K562 (cell line): ENCODE measurements at regions not wholly inside any gene's neighbourhood (a gene's known extent, or its start where the extent isn't known, plus 50 kb on each side); places are given as distances from the start of the nearest gene placed in this dataset.

Experiments used
- ATAC-seq: fragments of 200-7000 bp; cut with Tn5 transposase; 3 replicates; pipeline ENCODE4 v1.9.1; 2020; ENCODE audit warnings: moderate library complexity
- BruUV-seq: library from RNA; stranded (reverse); fragments of 400-500 nt; replicated peaks from 2 replicates; lab custom pipeline; 2021; lab: Mats Ljungman, UMichigan
- CTCF ChIA-PET: fragments of 300-600 bp; formaldehyde crosslinking; extraction: SDS; loops from one replicate; lab custom pipeline; 2021; ENCODE audit warnings: low intra/inter-chr PET ratio; lab: Yijun Ruan, JAX
- POLR2A ChIA-PET: fragments of 300-600, 350-650 bp; sonication (Branson Sonifier 250); formaldehyde crosslinking; extraction: SDS; loops from one replicate; lab custom pipeline; 2021; ENCODE audit warnings: antibody characterized with exemption, inconsistent platforms; lab: Yijun Ruan, JAX
- DNase-seq, 4 experiments: peaks; one replicate each; pipeline versions ENCODE4 v3.0.0 to v3.0.0-alpha.2; 2011 to 2018; ENCODE audit warnings: low spot score in 3 of 4, mixed read lengths in 3 of 4; ENCODE audit errors: extremely low read depth in 1 of 4
- FAIRE-seq: peaks from 2 replicates; lab custom pipeline; 2011; peaks lifted over from hg19 to GRCh38; lab: Jason Lieb, UNC
- H2AFZ ChIP-seq: 2 replicates; pipeline ENCODE4 v1.6.0; 2011; ENCODE audit warnings: low read depth, low read length, control low read depth, inconsistent platforms
- H3K27ac ChIP-seq: fragments of 200-600 bp; 3 replicates; pipeline ENCODE4 v1.8.0; 2011; ENCODE audit warnings: low read depth, mild to moderate bottlenecking, control low read depth, inconsistent platforms, low read length, moderate library complexity, mixed read lengths; ENCODE audit errors: extremely low read depth
- H3K27me3 ChIP-seq, 2 experiments: fragments of 300-600 bp in 1 of 2; 2 replicates in 1 of 2; 3 replicates in 1 of 2; pipeline versions ENCODE4 v1.6.0 to v1.8.0; 2011; ENCODE audit warnings: inconsistent platforms in 2 of 2, low read length in 2 of 2, mild to moderate bottlenecking in 1 of 2, mixed read lengths in 1 of 2, moderate library complexity in 1 of 2; ENCODE audit not compliant: control insufficient read depth in 2 of 2, insufficient read depth in 2 of 2
- H3K36me3 ChIP-seq: fragments of 300-600 bp; 3 replicates; pipeline ENCODE4 v1.8.0; 2011; ENCODE audit warnings: mild to moderate bottlenecking, low read length, inconsistent platforms; ENCODE audit not compliant: control insufficient read depth, insufficient read depth
- H3K4me1 ChIP-seq, 2 experiments: fragments of 200-600 bp in 1 of 2; replicated peaks in 1 of 2; 2 replicates in 1 of 2; 3 replicates in 1 of 2; pipeline versions ENCODE4 v1.5.1 to v1.8.0; 2011; ENCODE audit warnings: inconsistent platforms in 2 of 2, low read length in 2 of 2, mild to moderate bottlenecking in 1 of 2, mixed read lengths in 1 of 2, moderate library complexity in 1 of 2; ENCODE audit not compliant: control insufficient read depth in 2 of 2, insufficient read depth in 2 of 2
- H3K4me2 ChIP-seq: 2 replicates; pipeline ENCODE4 v1.6.1; 2011; ENCODE audit warnings: low read length, control low read depth, inconsistent platforms, mixed read lengths; ENCODE audit not compliant: insufficient read depth
- H3K4me3 ChIP-seq: fragments of 200-600 bp; sonication (generic), shearing (Covaris generic); 2 replicates; pipeline ENCODE4 v1.5.1; 2016; ENCODE audit warnings: control low read depth, inconsistent platforms
- H3K79me2 ChIP-seq: fragments of 200-600 bp; 3 replicates; pipeline ENCODE4 v1.8.0; 2011; ENCODE audit warnings: low read length, inconsistent platforms; ENCODE audit not compliant: control insufficient read depth, insufficient read depth
- H3K9ac ChIP-seq, 2 experiments: 2 replicates each; pipeline versions ENCODE4 v1.6.0 to v1.6.1; 2011; ENCODE audit warnings: low read depth in 2 of 2, low read length in 2 of 2, control low read depth in 1 of 2, inconsistent platforms in 1 of 2, mild to moderate bottlenecking in 1 of 2, mixed read lengths in 1 of 2; ENCODE audit not compliant: insufficient read depth in 1 of 2
- H3K9me1 ChIP-seq: one replicate; pipeline ENCODE4 v1.6.0; 2011; ENCODE audit warnings: inconsistent platforms, mild to moderate bottlenecking, low read length, moderate library complexity; ENCODE audit not compliant: control insufficient read depth, insufficient read depth
- H3K9me3 ChIP-seq: replicated peaks from 2 replicates; pipeline ENCODE4 v1.5.1; 2011; ENCODE audit warnings: low read depth, low read length, inconsistent platforms; ENCODE audit not compliant: control insufficient read depth, insufficient read depth
- H4K20me1 ChIP-seq: replicated peaks from 2 replicates; pipeline ENCODE4 v1.6.1; 2011; ENCODE audit warnings: low read length, inconsistent platforms, mixed read lengths; ENCODE audit not compliant: control insufficient read depth, insufficient read depth
- CEBPB ChIP-seq: fragments of 450-650 bp; IDR thresholded peaks from 2 replicates; pipeline ENCODE4 v1.6.1; 2016; ENCODE audit warnings: missing genetic modification characterization, missing compliant biosample characterization
- CEBPG ChIP-seq, 3 experiments: fragments of 200-800 bp in 1 of 3; sonication (Bioruptor generic) in 1 of 3; sonication (generic) in 1 of 3; formaldehyde crosslinking in 1 of 3; IDR thresholded peaks in 2 of 3; conservative IDR thresholded peaks in 1 of 3; 2 replicates each; pipeline versions ENCODE4 v1.6.1 to v1.8.0; 2016 to 2022; ENCODE audit warnings: missing compliant biosample characterization in 2 of 3, missing genetic modification characterization in 2 of 3, mild to moderate bottlenecking in 1 of 3, missing genetic modification reagents in 1 of 3
- THRA ChIP-seq: fragments of 450-650 bp; IDR thresholded peaks from 2 replicates; pipeline ENCODE4 v1.6.1; 2017; ENCODE audit warnings: mild to moderate bottlenecking, moderate library complexity
- ZNF133 ChIP-seq: fragments of 250-450 bp; sonication (Bioruptor Pico); IDR thresholded peaks from 2 replicates; pipeline ENCODE4 v1.4.0; 2020; ENCODE audit warnings: mild to moderate bottlenecking
- WGBS: fragments of 100-300 bp; shearing (Covaris generic); methylation state at CpG from one replicate; pipeline ENCODE4 v1.1.6; 2016; ENCODE audit warnings: low coverage, mixed read lengths; ENCODE audit not compliant: insufficient coverage; ENCODE audit errors: missing lambda C conversion rate; 5-methylcytosine and 5-hydroxymethylcytosine counted together
- in situ Hi-C: fragments of 300-500 bp; cut with MboI; formaldehyde crosslinking; loops from 4 replicates; pipeline ENCODE4 v1.15.0; 2018; ENCODE audit warnings: inconsistent platforms, mixed read lengths
- intact Hi-C: fragments of 100-400 bp; cut with micrococcal nuclease; formaldehyde crosslinking; loops from 2 replicates; pipeline ENCODE4 v1.14.2; 2022

DNA sequence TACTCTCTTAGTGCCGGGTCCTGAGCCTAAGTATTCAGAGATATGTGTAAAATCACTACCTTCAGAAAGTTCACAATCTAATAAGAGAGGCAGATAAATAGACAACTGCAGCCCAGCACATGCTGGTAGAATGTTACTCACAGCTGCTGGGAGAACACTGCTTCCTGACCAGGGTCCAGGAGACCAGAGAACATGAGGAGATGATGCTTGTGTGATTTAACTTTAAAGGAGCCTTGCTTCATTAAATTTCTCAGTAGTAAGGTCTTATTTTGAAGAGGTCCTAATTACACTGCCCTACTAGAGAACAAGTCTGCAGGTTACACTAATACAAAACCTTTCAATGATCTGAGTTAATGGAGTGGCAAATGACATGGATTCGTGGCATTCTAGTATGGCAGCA lies 209.9 kb upstream of the TRIB2 start:
- H3K36me3 ChIP-seq, result no peaks in the 10 kb centered on the region
- POLR2A ChIA-PET, result interaction anchor here (1.8 kb wide), 1 partner anchor 10 kb away, joined by 5 read pairs; no protein-coding TSS in a partner anchor
- 53% methylated on average over 2 of the region's 2 CpGs for WGBS
- no peak for FAIRE-seq
- TF ChIP-seq ZNF133 (CRISPR knock-in tag), result no peak
- TF ChIP-seq, all 486 proteins: peak for 0
- Histone ChIP-seq H3K9me1 (no peaks in the 10 kb centered on the region), H3K9me3 (no peaks in the 10 kb centered on the region), H3K4me1 (no peaks in the 10 kb centered on the region; a peak in 2 of 5 replicates), H3K4me2 (no peak overlapping the region), H4K20me1 (no peaks in the 10 kb centered on the region), H3K79me2 (no peaks in the 10 kb centered on the region), H2AFZ (no peak overlapping the region), H3K4me3 (no peak overlapping the region), H3K27ac (no peak overlapping the region), H3K9ac (no peak overlapping the region), H3K27me3 (no peaks in the 10 kb centered on the region)
- intact Hi-C loops (no loop called here), in situ Hi-C loops (no loop called here)
- no TSS peak for BruUV-seq
- ATAC-seq (no peak), DNase-seq (no peak)
- CTCF ChIA-PET, result no interaction called here

DNA sequence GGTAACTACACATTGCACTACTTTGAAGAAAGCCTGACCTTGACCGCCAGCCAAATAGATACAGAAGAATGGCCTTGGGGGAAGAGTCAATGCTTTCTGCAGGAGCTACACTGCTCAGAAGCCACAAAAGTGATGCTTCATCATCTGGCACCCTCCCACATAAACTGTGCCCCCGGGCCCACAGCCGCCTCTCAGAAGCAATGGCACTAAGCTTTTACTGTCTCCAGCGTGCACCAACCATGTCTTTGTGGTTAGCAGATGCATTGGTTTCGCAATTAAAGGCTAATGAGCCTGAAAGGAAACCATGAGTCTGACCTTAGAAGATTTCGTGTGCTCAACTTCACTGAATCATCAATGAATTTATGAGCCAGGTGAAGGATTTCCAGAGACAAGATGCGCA lies 209.4 kb upstream of the TRIB2 start:
- WGBS, result 67% methylated on average over 7 of the region's 7 CpGs
- no TSS peak for BruUV-seq
- H2AFZ ChIP-seq, result no peak overlapping the region
- intact Hi-C loops, result no loop called here
- CTCF ChIA-PET, result no interaction called here
- POLR2A ChIA-PET, result interaction anchor here (1.8 kb wide), 1 partner anchor 10 kb away, joined by 5 read pairs; no protein-coding TSS in a partner anchor
- no peaks in the 10 kb centered on the region for H3K36me3 ChIP-seq
- H3K9me3 ChIP-seq, result no peaks in the 10 kb centered on the region
- in situ Hi-C loops, result no loop called here
- H3K27me3 ChIP-seq, result no peaks in the 10 kb centered on the region
- no peaks in the 10 kb centered on the region for H3K79me2 ChIP-seq
- H3K9ac ChIP-seq, result no peak overlapping the region
- no peak overlapping the region for H3K27ac ChIP-seq
- TF ChIP-seq THRA (no peak), CEBPG (CRISPR knock-in tag; IDR thresholded peaks at IDR 0.05) (no peak), CEBPG (tag; conservative IDR thresholded peaks at IDR 0.05 in 1 of 2, IDR thresholded peaks at IDR 0.05 in 1 of 2) (peak; percentile 55 to 77), CEBPB (tag) (peak; percentile 82)
- H3K4me2 ChIP-seq, result no peak overlapping the region
- H3K4me1 ChIP-seq, result no peaks in the 10 kb centered on the region; a peak in 2 of 5 replicates
- H3K4me3 ChIP-seq, result no peak overlapping the region
- no peak for FAIRE-seq
- no peaks in the 10 kb centered on the region for H4K20me1 ChIP-seq
- ATAC-seq, result no peak
- DNase-seq, result no peak
- no peaks in the 10 kb centered on the region for H3K9me1 ChIP-seq
